Bronchial epithelial cell (primary cell): ENCODE measurements at regions not wholly inside any gene's neighbourhood (a gene's known extent, or its start where the extent isn't known, plus 50 kb on each side); places are given as distances from the start of the nearest gene placed in this dataset.
A peak's percentile ranks its signal among the peaks of the same experiment; 100 is the strongest.

Experiments
- DNase-seq: peaks from one replicate; pipeline ENCODE4 v3.0.0-alpha.2; 2010; ENCODE audit warnings: low read depth
- FAIRE-seq: peaks from 2 replicates; lab custom pipeline; 2011; peaks lifted over from hg19 to GRCh38; lab: Jason Lieb, UNC
- H3K27me3 ChIP-seq: 2 replicates; pipeline ENCODE4 v1.5.1; 2011; ENCODE audit warnings: low read length; ENCODE audit not compliant: control insufficient read depth, insufficient read depth
- H3K36me3 ChIP-seq: 2 replicates; pipeline ENCODE4 v1.5.1; 2011; ENCODE audit warnings: low read length; ENCODE audit not compliant: control insufficient read depth, insufficient read depth
- H3K4me3 ChIP-seq: 2 replicates; pipeline ENCODE4 v1.5.1; 2011; ENCODE audit warnings: mild to moderate bottlenecking, low read depth, low read length, control low read depth
- TF ChIP-seq, protein P1 (sequence below): IDR thresholded peaks from 2 replicates; pipeline ENCODE4 v1.5.1; 2011; ENCODE audit warnings: mild to moderate bottlenecking, moderate library complexity, low read length, control low read depth, inconsistent platforms; ENCODE audit not compliant: insufficient read depth, severe bottlenecking

DNA sequence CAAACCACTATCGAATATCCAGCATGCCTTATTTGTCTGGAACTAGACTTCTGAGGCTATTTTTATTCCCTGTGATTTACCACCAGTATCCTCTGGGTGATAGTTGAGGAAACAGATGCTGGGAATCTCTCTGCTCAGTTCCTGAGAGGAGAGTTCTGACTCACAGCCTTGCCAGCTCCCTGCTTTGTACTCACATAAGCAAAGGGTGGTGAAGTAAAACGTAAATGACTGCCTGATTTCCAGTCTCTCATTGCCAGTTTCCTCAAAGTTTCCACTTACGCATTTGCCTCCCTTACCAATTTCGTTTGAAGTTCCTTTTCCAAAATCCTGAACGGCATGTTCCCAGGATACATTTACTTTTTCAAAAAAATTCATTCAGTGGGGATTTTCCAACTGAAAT lies 69.2 kb upstream of the HNRNPA3 start:
- DNase-seq (peak; percentile 57), FAIRE-seq (no peak)
- H3K27me3 ChIP-seq, result peaks cover 2% of the 10 kb centered on the region
- TF ChIP-seq, protein P1, sequence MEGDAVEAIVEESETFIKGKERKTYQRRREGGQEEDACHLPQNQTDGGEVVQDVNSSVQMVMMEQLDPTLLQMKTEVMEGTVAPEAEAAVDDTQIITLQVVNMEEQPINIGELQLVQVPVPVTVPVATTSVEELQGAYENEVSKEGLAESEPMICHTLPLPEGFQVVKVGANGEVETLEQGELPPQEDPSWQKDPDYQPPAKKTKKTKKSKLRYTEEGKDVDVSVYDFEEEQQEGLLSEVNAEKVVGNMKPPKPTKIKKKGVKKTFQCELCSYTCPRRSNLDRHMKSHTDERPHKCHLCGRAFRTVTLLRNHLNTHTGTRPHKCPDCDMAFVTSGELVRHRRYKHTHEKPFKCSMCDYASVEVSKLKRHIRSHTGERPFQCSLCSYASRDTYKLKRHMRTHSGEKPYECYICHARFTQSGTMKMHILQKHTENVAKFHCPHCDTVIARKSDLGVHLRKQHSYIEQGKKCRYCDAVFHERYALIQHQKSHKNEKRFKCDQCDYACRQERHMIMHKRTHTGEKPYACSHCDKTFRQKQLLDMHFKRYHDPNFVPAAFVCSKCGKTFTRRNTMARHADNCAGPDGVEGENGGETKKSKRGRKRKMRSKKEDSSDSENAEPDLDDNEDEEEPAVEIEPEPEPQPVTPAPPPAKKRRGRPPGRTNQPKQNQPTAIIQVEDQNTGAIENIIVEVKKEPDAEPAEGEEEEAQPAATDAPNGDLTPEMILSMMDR, result no peak
- H3K36me3 ChIP-seq, result no peaks in the 10 kb centered on the region
- no peak overlapping the region for H3K4me3 ChIP-seq

DNA sequence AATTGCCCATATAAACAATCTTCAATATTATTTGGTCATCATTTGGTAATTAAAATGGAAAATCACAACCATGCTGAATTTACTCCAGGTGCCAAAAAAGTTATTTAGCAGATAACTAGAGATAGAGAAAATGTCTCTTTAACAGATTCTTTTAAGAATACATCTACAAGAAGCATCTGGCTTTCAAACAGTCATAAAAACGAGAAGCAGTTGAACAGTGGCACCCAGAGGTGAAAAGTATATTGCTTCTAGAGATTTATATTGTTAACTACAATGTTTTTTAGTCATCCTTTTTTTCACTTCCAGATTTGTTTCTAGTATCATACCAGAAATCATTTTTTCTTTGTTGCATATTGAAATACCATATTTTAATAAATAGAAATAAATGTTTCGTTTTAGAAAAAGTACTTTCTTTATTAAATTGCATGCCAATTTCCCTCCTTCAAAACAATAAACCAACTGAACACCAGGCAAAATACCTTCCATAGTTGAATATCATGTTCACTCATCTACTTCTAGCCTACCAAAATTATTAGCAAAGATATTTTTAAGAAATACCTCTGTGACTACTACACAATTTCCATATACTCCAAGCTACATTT lies 65.4 kb upstream of the HNRNPA3 start:
- peak; percentile 59 for DNase-seq
- peaks cover 2% of the 10 kb centered on the region for H3K27me3 ChIP-seq

DNA sequence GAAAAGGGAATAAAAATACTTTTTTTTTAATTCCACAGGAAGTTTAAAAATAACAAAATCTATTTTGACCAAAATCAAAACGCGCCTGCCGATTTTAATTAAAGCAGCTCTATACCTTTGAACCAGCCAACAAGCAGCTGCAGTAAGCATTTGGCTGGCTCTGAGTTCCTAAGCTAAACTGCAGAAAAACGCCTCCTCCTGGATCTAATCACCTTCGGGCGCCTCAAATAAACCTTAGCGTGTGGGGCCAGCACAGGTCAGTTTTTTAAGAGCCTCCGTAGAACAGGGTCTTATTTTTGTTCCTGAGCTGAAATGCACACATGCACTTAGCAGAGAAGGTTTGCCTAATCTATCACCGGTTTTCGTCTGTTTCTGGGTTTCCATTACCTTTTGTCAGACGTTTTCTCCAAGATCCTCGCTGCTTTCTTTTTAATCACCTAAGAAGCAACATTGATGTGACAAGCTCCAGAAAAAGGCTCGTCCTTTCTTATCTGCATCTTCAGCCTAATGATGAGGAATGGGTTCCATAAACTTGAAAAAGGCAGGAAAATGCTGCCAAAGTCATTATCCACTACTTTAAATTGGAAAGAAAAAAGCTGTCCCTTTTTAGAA lies 64.7 kb upstream of the HNRNPA3 start:
- TF ChIP-seq, protein P1, result no peak
- peaks cover 2% of the 10 kb centered on the region for H3K27me3 ChIP-seq
- H3K4me3 ChIP-seq, result no peak overlapping the region
- DNase-seq (no peak), FAIRE-seq (no peak)
- H3K36me3 ChIP-seq, result no peaks in the 10 kb centered on the region

More for the DNA sequence above, 65.4 kb upstream of the HNRNPA3 start:
- Histone ChIP-seq H3K4me3 (no peak overlapping the region), H3K36me3 (no peaks in the 10 kb centered on the region)
- no peak for FAIRE-seq
- TF ChIP-seq, protein P1, result peak; percentile 17

DNA sequence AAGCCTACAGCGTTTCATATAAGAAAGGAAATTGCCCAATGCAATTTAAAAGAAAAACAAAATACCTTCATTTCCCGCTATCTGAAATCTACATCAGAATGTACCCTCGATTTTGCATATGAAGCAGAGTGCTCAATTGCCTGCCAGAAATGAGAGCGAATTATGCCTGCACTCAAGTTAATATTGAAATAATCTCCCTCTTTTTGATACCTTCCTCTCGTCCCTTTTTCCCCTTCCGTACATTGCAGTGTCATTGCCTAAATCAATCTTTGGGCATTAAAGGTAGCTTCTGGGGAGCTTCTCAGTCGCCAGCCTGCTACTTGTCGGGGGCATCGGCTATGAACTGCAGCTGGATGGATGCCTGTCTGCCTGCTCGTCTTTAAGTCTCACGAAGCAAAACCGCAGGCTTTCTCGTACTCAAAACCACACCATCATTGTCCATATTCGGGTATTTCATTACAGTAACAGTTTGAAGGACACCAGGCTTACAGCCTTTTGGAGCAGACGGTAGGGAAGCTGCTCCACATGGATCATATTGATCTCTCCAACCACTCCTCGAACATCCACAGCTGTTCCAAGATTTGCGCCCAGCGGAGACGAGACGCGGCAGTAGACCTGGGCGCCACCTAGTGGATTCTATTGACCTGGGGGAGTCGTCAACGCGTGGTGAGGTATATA lies 64.0 kb upstream of the HNRNPA3 start:
- DNase-seq (peak; percentile 61), FAIRE-seq (peak; percentile 68)

DNA sequence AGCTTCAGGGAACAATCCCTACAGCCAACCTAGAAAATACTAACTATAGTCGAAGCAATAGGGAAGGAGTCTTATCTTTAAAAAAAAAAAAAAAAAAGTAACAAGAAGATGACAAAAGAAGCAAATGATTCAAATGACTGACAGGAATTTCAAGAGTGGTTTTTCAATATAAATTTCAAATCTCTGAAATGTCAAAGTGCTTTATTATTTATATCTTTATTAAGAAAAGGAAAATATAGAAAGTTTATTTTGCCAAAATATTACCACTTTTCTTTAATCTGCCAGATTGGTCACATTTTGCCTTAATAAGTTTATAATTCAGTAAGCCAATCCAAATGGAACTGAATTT lies 63.5 kb upstream of the HNRNPA3 start:
- TF ChIP-seq, protein P1, result no peak
- no peaks in the 10 kb centered on the region for H3K36me3 ChIP-seq
- no peak for FAIRE-seq
- no peak overlapping the region for H3K4me3 ChIP-seq
- H3K27me3 ChIP-seq, result peaks cover 2% of the 10 kb centered on the region
- no peak for DNase-seq

More for the DNA sequence above, 64.0 kb upstream of the HNRNPA3 start:
- TF ChIP-seq, protein P1, result peak; percentile 85
- Histone ChIP-seq H3K27me3 (peaks cover 2% of the 10 kb centered on the region), H3K36me3 (no peaks in the 10 kb centered on the region), H3K4me3 (peak overlapping the region; percentile 11)
